ENCODE measurements at regions not wholly inside any gene's neighbourhood (a gene's known extent, or its start where the extent isn't known, plus 50 kb on each side); places are given as distances from the start of the nearest gene placed in this dataset.

- TF ChIP-seq CTCF (CRISPR knock-in tag; IDR thresholded peaks at IDR 0.05) (no peak), PAF1 (CRISPR knock-in tag; IDR thresholded peaks at IDR 0.05) (no peak)
Measured at GRCh38 chr5:68395926-68396511, 180.5 kb downstream of the PIK3R1 start.

Data from HepG2 (cell line).